ENCODE measurements at regions not wholly inside any gene's neighbourhood (a gene's known extent, or its start where the extent isn't known, plus 50 kb on each side); places are given as distances from the start of the nearest gene placed in this dataset.

DNA sequence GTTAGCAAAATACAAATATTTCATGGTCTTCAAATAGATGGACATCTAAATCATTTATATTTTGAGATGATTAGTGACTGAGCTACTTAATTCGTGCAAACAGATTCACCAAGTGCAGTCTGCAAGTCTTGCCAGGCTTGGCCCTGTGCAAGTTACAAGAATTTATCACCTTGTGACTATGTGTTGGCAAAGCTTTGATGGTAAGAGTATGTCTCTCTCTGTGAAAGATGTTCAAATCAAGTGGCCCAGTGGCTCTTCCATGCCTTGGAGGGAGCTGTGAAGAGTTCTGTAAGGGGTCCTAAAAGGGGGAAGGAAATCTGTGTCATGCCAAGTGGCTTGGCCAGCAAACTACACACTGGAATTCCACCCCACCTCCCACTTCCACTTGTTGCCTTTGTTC, 397.3 kb downstream of the TYW1 start:
- TF ChIP-seq EZH2phosphoT487 (IDR thresholded peaks at IDR 0.05; ENCODE audit: borderline replicate concordance) = no peak
- TF ChIP-seq, protein P1, sequence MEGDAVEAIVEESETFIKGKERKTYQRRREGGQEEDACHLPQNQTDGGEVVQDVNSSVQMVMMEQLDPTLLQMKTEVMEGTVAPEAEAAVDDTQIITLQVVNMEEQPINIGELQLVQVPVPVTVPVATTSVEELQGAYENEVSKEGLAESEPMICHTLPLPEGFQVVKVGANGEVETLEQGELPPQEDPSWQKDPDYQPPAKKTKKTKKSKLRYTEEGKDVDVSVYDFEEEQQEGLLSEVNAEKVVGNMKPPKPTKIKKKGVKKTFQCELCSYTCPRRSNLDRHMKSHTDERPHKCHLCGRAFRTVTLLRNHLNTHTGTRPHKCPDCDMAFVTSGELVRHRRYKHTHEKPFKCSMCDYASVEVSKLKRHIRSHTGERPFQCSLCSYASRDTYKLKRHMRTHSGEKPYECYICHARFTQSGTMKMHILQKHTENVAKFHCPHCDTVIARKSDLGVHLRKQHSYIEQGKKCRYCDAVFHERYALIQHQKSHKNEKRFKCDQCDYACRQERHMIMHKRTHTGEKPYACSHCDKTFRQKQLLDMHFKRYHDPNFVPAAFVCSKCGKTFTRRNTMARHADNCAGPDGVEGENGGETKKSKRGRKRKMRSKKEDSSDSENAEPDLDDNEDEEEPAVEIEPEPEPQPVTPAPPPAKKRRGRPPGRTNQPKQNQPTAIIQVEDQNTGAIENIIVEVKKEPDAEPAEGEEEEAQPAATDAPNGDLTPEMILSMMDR (conservative IDR thresholded peaks at IDR 0.05; ENCODE audit: low read length) = no peak
